ENCODE measurements at regions not wholly inside any gene's neighbourhood (a gene's known extent, or its start where the extent isn't known, plus 50 kb on each side); places are given as distances from the start of the nearest gene placed in this dataset.

- ChIA-PET POLR2A (no interaction called here), CTCF (no interaction called here)
- Histone ChIP-seq H3K4me3 (ENCODE audit: low read depth in 2 of 2, low read length in 2 of 2) (no peak overlapping the region), H3K36me3 (ENCODE audit: control insufficient read depth, insufficient read depth, low read length) (no peaks in the 10 kb centered on the region), H3K27me3 (ENCODE audit: control insufficient read depth, insufficient read depth, low read length) (peaks cover 12% of the 10 kb centered on the region; the same call in 1 of the 2 replicates), H3K27ac (ENCODE audit: low read length) (no peak overlapping the region), H3K9me3 (ENCODE audit: control insufficient read depth, insufficient read depth, low read depth, low read length) (no peaks in the 10 kb centered on the region), H3K4me1 (ENCODE audit: control insufficient read depth, insufficient read depth, low read length) (no peaks in the 10 kb centered on the region)
- BruUV-seq (replicated peaks), result no TSS peak
- ATAC-seq (no peak), DNase-seq (ENCODE audit: low read depth, low spot score) (no peak)
- TF ChIP-seq SIN3A (IDR thresholded peaks at IDR 0.05; ENCODE audit: borderline replicate concordance, insufficient read depth, low read depth, low read length) (no peak), REST (IDR thresholded peaks at IDR 0.05; ENCODE audit: insufficient read depth in 1 of 2, low read depth in 2 of 2, low read length in 1 of 2) (no peak), POLR2AphosphoS5 (IDR thresholded peaks at IDR 0.05; ENCODE audit: low read depth, low read length) (no peak), TCF7L2 (IDR thresholded peaks at IDR 0.05; ENCODE audit: low read depth, low read length) (no peak), CTCF (IDR thresholded peaks at IDR 0.05) (no peak)
- in situ Hi-C loops (cut with HindIII; ENCODE audit: low pct_unique_long_range_greater_than_20kb, low sequenced_read_pairs), result no loop called here
- intact Hi-C loops (cut with micrococcal nuclease; ENCODE audit: unreplicated experiment), result no loop called here
Measured at GRCh38 chr11:121700968-121701367, 248.2 kb upstream of the SORL1-AS1 start.

DNA sequence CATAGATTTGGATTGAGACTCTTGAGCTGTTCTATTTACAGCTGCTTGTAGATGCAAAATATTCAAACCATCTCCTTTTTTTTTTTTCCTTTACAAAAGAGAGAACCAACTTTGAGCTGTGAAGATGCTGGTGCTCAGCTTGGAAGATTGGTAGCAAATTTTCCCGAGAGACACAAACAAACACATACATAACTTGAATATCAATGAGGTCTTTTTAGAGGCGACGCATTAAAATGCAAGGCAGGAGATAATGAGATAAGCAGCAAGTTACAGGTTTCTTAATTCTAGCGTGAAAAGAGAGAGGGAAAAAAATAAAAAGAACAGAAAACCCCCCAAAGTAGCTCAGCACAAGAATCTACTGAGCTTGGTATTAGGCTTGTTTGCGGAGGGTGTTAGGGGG, 247.0 kb upstream of the SORL1-AS1 start:
- Histone ChIP-seq H3K36me3 (ENCODE audit: control insufficient read depth, insufficient read depth, low read length) (no peaks in the 10 kb centered on the region), H3K4me1 (ENCODE audit: control insufficient read depth, insufficient read depth, low read length) (no peaks in the 10 kb centered on the region), H3K27ac (ENCODE audit: low read length) (no peak overlapping the region), H3K4me3 (ENCODE audit: low read depth in 2 of 2, low read length in 2 of 2) (no peak overlapping the region), H3K27me3 (ENCODE audit: control insufficient read depth, insufficient read depth, low read length) (peaks cover 12% of the 10 kb centered on the region; the same call in 1 of the 2 replicates), H3K9me3 (ENCODE audit: control insufficient read depth, insufficient read depth, low read depth, low read length) (no peaks in the 10 kb centered on the region)
- no peak for DNase-seq (ENCODE audit: low read depth, low spot score)
- intact Hi-C loops (cut with micrococcal nuclease; ENCODE audit: unreplicated experiment) (no loop called here), in situ Hi-C loops (cut with HindIII; ENCODE audit: low pct_unique_long_range_greater_than_20kb, low sequenced_read_pairs) (no loop called here)
- no peak for ATAC-seq
- ChIA-PET CTCF (no interaction called here), POLR2A (no interaction called here)
- no TSS peak for BruUV-seq (replicated peaks)
- TF ChIP-seq POLR2AphosphoS5 (IDR thresholded peaks at IDR 0.05; ENCODE audit: low read depth, low read length) (no peak), SIN3A (IDR thresholded peaks at IDR 0.05; ENCODE audit: borderline replicate concordance, insufficient read depth, low read depth, low read length) (no peak)

- ATAC-seq (no peak), DNase-seq (ENCODE audit: low read depth, low spot score) (no peak)
- no peak for TF ChIP-seq TCF7L2 (IDR thresholded peaks at IDR 0.05; ENCODE audit: low read depth, low read length)
- no peak for TF ChIP-seq CTCF (IDR thresholded peaks at IDR 0.05)
- TF ChIP-seq REST (IDR thresholded peaks at IDR 0.05; ENCODE audit: insufficient read depth in 1 of 2, low read depth in 2 of 2, low read length in 1 of 2), result no peak
- TF ChIP-seq POLR2AphosphoS5 (IDR thresholded peaks at IDR 0.05; ENCODE audit: low read depth, low read length), result no peak
- TF ChIP-seq SIN3A (IDR thresholded peaks at IDR 0.05; ENCODE audit: borderline replicate concordance, insufficient read depth, low read depth, low read length), result no peak
- POLR2A ChIA-PET, result no interaction called here
- Histone ChIP-seq H3K9me3 (ENCODE audit: control insufficient read depth, insufficient read depth, low read depth, low read length) (no peaks in the 10 kb centered on the region), H3K36me3 (ENCODE audit: control insufficient read depth, insufficient read depth, low read length) (no peaks in the 10 kb centered on the region), H3K4me3 (ENCODE audit: low read depth in 2 of 2, low read length in 2 of 2) (no peak overlapping the region), H3K27me3 (ENCODE audit: control insufficient read depth, insufficient read depth, low read length) (peaks cover 9% of the 10 kb centered on the region; the same call in 1 of the 2 replicates), H3K27ac (ENCODE audit: low read length) (no peak overlapping the region), H3K4me1 (ENCODE audit: control insufficient read depth, insufficient read depth, low read length) (no peaks in the 10 kb centered on the region)
- CTCF ChIA-PET, result no interaction called here
- in situ Hi-C loops (cut with HindIII; ENCODE audit: low pct_unique_long_range_greater_than_20kb, low sequenced_read_pairs) (no loop called here), intact Hi-C loops (cut with micrococcal nuclease; ENCODE audit: unreplicated experiment) (no loop called here)
- no TSS peak for BruUV-seq (replicated peaks)
Measured at GRCh38 chr11:121696931-121697670, 244.3 kb upstream of the SORL1-AS1 start.

All from Panc1 (cell line).